H1 (cell line): ENCODE measurements at regions not wholly inside any gene's neighbourhood (a gene's known extent, or its start where the extent isn't known, plus 50 kb on each side); places are given as distances from the start of the nearest gene placed in this dataset.

Source experiments
- CTCF ChIA-PET: fragments of 300-600 bp; sonication (Branson Sonifier 250); formaldehyde crosslinking; loops from one replicate; lab custom pipeline; 2021; ENCODE audit not compliant: partially characterized antibody; lab: Charles Lee
- POLR2A ChIA-PET: fragments of 300-600 bp; sonication (Branson Sonifier 250); formaldehyde crosslinking; loops from one replicate; lab custom pipeline; 2021; ENCODE audit warnings: inconsistent platforms; ENCODE audit not compliant: partially characterized antibody; lab: Charles Lee
- DNase-seq, 2 experiments: peaks; one replicate each; pipeline versions ENCODE4 v3.0.0 to v3.0.0-alpha.2; 2010 to 2022; ENCODE audit warnings: low spot score in 2 of 2, low read depth in 1 of 2, mixed read lengths in 1 of 2
- FAIRE-seq: peaks from 2 replicates; lab custom pipeline; 2011; peaks lifted over from hg19 to GRCh38; lab: Jason Lieb, UNC
- H2AFZ ChIP-seq: 2 replicates; pipeline ENCODE4 v1.8.1; 2012; ENCODE audit warnings: low read length, inconsistent platforms
- H2AK5ac ChIP-seq: 2 replicates; pipeline ENCODE4 v1.6.1; 2013; ENCODE audit warnings: low read depth, low read length
- H2BK120ac ChIP-seq: replicated peaks from 2 replicates; pipeline ENCODE3; 2013; ENCODE audit warnings: low read depth, low read length, inconsistent platforms
- H2BK12ac ChIP-seq: 2 replicates; pipeline ENCODE4 v1.6.1; 2013; ENCODE audit warnings: low read depth, low read length
- H2BK15ac ChIP-seq: 2 replicates; pipeline ENCODE4 v1.6.1; 2013; ENCODE audit warnings: low read length
- H2BK20ac ChIP-seq: 2 replicates; pipeline ENCODE4 v1.6.1; 2013; ENCODE audit warnings: low read length
- H2BK5ac ChIP-seq: 2 replicates; pipeline ENCODE4 v1.6.1; 2013; ENCODE audit warnings: low read depth, low read length
- H3K14ac ChIP-seq: 2 replicates; pipeline ENCODE4 v1.6.1; 2013; ENCODE audit warnings: inconsistent platforms; ENCODE audit not compliant: insufficient read length
- H3K18ac ChIP-seq: 2 replicates; pipeline ENCODE4 v1.6.1; 2013; ENCODE audit warnings: low read length; ENCODE audit errors: extremely low read depth
- H3K23ac ChIP-seq: 2 replicates; pipeline ENCODE4 v1.6.1; 2013; ENCODE audit warnings: inconsistent platforms; ENCODE audit not compliant: insufficient read length
- H3K23me2 ChIP-seq: 2 replicates; pipeline ENCODE4 v1.6.1; 2013; ENCODE audit warnings: low read depth, low read length
- H3K27ac ChIP-seq: 2 replicates; pipeline ENCODE4 v1.6.1; 2011; ENCODE audit warnings: low read depth, low read length, inconsistent platforms
- H3K27me3 ChIP-seq, 4 experiments: replicated peaks in 1 of 4; 1 replicate in 1 of 4; 2 replicates in 3 of 4; pipeline versions ENCODE4 v1.6.1 to v1.8.1; 2011 to 2013; ENCODE audit warnings: low read length in 3 of 4, mild to moderate bottlenecking in 3 of 4, inconsistent platforms in 2 of 4, mixed read lengths in 2 of 4, moderate library complexity in 1 of 4; ENCODE audit not compliant: control insufficient read depth in 3 of 4, insufficient read depth in 3 of 4; ENCODE audit errors: extremely low read depth in 1 of 4
- H3K36me3 ChIP-seq, 4 experiments: 2 replicates each; pipeline versions ENCODE4 v1.6.1 to v1.8.1; 2011 to 2013; ENCODE audit warnings: mild to moderate bottlenecking in 4 of 4, low read length in 3 of 4, moderate library complexity in 2 of 4, control low read depth in 1 of 4, inconsistent platforms in 1 of 4; ENCODE audit not compliant: insufficient read depth in 4 of 4, control insufficient read depth in 2 of 4
- H3K4ac ChIP-seq: replicated peaks from 2 replicates; pipeline ENCODE3; 2013; ENCODE audit warnings: low read length, low read depth, mixed read lengths, inconsistent platforms; ENCODE audit not compliant: insufficient read length
- H3K4me1 ChIP-seq, 4 experiments: replicated peaks in 1 of 4; 1 replicate in 1 of 4; 2 replicates in 3 of 4; pipeline versions ENCODE4 v1.6.1 to v1.8.1; 2011 to 2013; ENCODE audit warnings: low read length in 3 of 4, inconsistent platforms in 2 of 4, mixed read lengths in 1 of 4; ENCODE audit not compliant: insufficient read depth in 4 of 4, control insufficient read depth in 3 of 4
- H3K4me2 ChIP-seq, 2 experiments: 2 replicates each; pipeline versions ENCODE4 v1.6.1 to v1.8.1; 2011 to 2013; ENCODE audit warnings: low read depth in 2 of 2, low read length in 2 of 2, control low read depth in 1 of 2, inconsistent platforms in 1 of 2, mild to moderate bottlenecking in 1 of 2; ENCODE audit not compliant: insufficient read depth in 1 of 2
- H3K4me3 ChIP-seq, 4 experiments: fragments of 200-600, 300-600 bp in 1 of 4; sonication (generic), shearing (Covaris generic), sonication (Bioruptor Twin) in 1 of 4; 2 replicates each; pipeline versions ENCODE4 v1.5.1 to v1.8.1; 2011 to 2016; ENCODE audit warnings: low read length in 4 of 4, low read depth in 3 of 4, control low read depth in 2 of 4, inconsistent platforms in 2 of 4, mild to moderate bottlenecking in 2 of 4, mixed read lengths in 1 of 4, moderate library complexity in 1 of 4; ENCODE audit not compliant: insufficient read depth in 2 of 4; ENCODE audit errors: extremely low read depth in 1 of 4
- H3K56ac ChIP-seq: replicated peaks from 2 replicates; pipeline ENCODE3; 2013; ENCODE audit warnings: low read depth, mild to moderate bottlenecking, mixed read lengths, low read length, inconsistent platforms; ENCODE audit not compliant: insufficient read length
- H3K79me1 ChIP-seq: 2 replicates; pipeline ENCODE4 v1.6.1; 2013; ENCODE audit warnings: low read depth, low read length, control low read depth
- H3K79me2 ChIP-seq, 2 experiments: 2 replicates each; pipeline versions ENCODE4 v1.6.1 to v1.8.1; 2012 to 2013; ENCODE audit warnings: low read length in 2 of 2, mild to moderate bottlenecking in 2 of 2, inconsistent platforms in 1 of 2; ENCODE audit not compliant: insufficient read depth in 2 of 2, control insufficient read depth in 1 of 2
- H3K9ac ChIP-seq, 4 experiments: replicated peaks in 1 of 4; 1 replicate in 1 of 4; 2 replicates in 3 of 4; pipeline versions ENCODE4 v1.6.1 to v1.8.1; 2011 to 2013; ENCODE audit warnings: low read depth in 3 of 4, low read length in 3 of 4, control low read depth in 2 of 4, mild to moderate bottlenecking in 2 of 4, moderate library complexity in 2 of 4, inconsistent platforms in 1 of 4; ENCODE audit errors: extremely low read depth in 1 of 4
- H3K9me3 ChIP-seq, 2 experiments: 2 replicates each; pipeline versions ENCODE4 v1.6.1 to v1.8.1; 2012 to 2013; ENCODE audit warnings: mild to moderate bottlenecking in 2 of 2, moderate library complexity in 2 of 2, control low read depth in 1 of 2, inconsistent platforms in 1 of 2, low read depth in 1 of 2, low read length in 1 of 2, mixed read lengths in 1 of 2; ENCODE audit not compliant: insufficient read depth in 2 of 2
- H4K20me1 ChIP-seq, 2 experiments: replicated peaks in 1 of 2; 2 replicates each; pipeline versions ENCODE3 to v1.8.1; 2011 to 2013; ENCODE audit warnings: inconsistent platforms in 2 of 2, low read length in 2 of 2, mild to moderate bottlenecking in 1 of 2; ENCODE audit not compliant: insufficient read depth in 2 of 2, control insufficient read depth in 1 of 2
- H4K5ac ChIP-seq: 2 replicates; pipeline ENCODE4 v1.6.1; 2013; ENCODE audit warnings: low read length, low read depth, mixed read lengths, inconsistent platforms; ENCODE audit not compliant: insufficient read length
- H4K8ac ChIP-seq: 2 replicates; pipeline ENCODE4 v1.8.0; 2013; ENCODE audit warnings: mild to moderate bottlenecking, moderate library complexity, low read length, inconsistent platforms; ENCODE audit not compliant: insufficient read depth; ENCODE audit errors: extremely low read depth
- H4K91ac ChIP-seq: replicated peaks from 2 replicates; pipeline ENCODE3; 2013; ENCODE audit warnings: low read length, mixed read lengths, inconsistent platforms; ENCODE audit not compliant: insufficient read length
- WGBS, 2 experiments: shearing (Covaris generic) in 1 of 2; methylation state at CpG; one replicate each; pipeline versions ENCODE4 v1.1.6 to v1.1.7; 2013 to 2015; ENCODE audit warnings: low lambda C conversion rate in 2 of 2, mixed read lengths in 2 of 2, inconsistent platforms in 1 of 2, low coverage in 1 of 2, missing lambda C conversion rate in 1 of 2; ENCODE audit not compliant: insufficient replicate concordance in 2 of 2, insufficient coverage in 1 of 2, insufficient read length in 1 of 2; ENCODE audit errors: extremely low coverage in 1 of 2, missing lambda C conversion rate in 1 of 2; 5-methylcytosine and 5-hydroxymethylcytosine counted together

- Histone ChIP-seq H3K9me3 (peaks cover 53 to 68% of the 10 kb centered on the region in 2 experiments), H2BK5ac (no peak overlapping the region)
- no peak for FAIRE-seq
Measured at GRCh38 chr18:71405169-71405809, 1116.4 kb downstream of the SOCS6 start.

More at GRCh38 chr18:71405169-71405809, 1116.4 kb downstream of the SOCS6 start:
- Histone ChIP-seq H4K20me1 (no peaks in the 10 kb centered on the region), H2BK12ac (no peak overlapping the region), H3K36me3 (no peaks in the 10 kb centered on the region), H4K5ac (no peak overlapping the region), H3K4ac (no peak overlapping the region), H3K56ac (no peak overlapping the region), H4K8ac (no peak overlapping the region), H3K79me1 (no peaks in the 10 kb centered on the region), H3K18ac (no peak overlapping the region), H3K4me1 (no peaks in the 10 kb centered on the region), H3K9ac (no peak overlapping the region), H4K91ac (no peak overlapping the region), H2BK120ac (no peak overlapping the region), H2AK5ac (no peak overlapping the region), H3K4me2 (no peak overlapping the region), H2BK20ac (no peak overlapping the region), H3K27me3 (no peaks in the 10 kb centered on the region), H3K14ac (no peak overlapping the region), H3K23me2 (no peaks in the 10 kb centered on the region), H3K79me2 (no peaks in the 10 kb centered on the region), H2AFZ (no peak overlapping the region), H3K4me3 (no peak overlapping the region), H3K23ac (no peak overlapping the region), H3K27ac (no peak overlapping the region), H2BK15ac (no peak overlapping the region)
- 92% methylated on average over 8 of the region's 8 CpGs; no CpG with 5 or more reads in 1 of the 2 experiments for WGBS, 2 experiments
- POLR2A ChIA-PET: no interaction called here
- no peak for DNase-seq
- CTCF ChIA-PET: no interaction called here
